KMS-11 (cell line): ENCODE measurements at regions not wholly inside any gene's neighbourhood (a gene's known extent, or its start where the extent isn't known, plus 50 kb on each side); places are given as distances from the start of the nearest gene placed in this dataset.
"Not testable (repeated sequence)": the region's sequence is repeated elsewhere in the genome, so short reads cannot be mapped to it uniquely, and the experiment has no call there.

Source experiments
- H2AFZ ChIP-seq: fragments of 200-600 bp; sonication (generic); 2 replicates; pipeline ENCODE4 v1.6.1; 2016; ENCODE audit warnings: antibody characterized with exemption, mixed run types, low read depth
- H3K27ac ChIP-seq: fragments of 200-600 bp; sonication (generic); 2 replicates; pipeline ENCODE4 v1.6.1; 2016; ENCODE audit warnings: mild to moderate bottlenecking, mixed run types
- H3K27me3 ChIP-seq: fragments of 200-600 bp; sonication (generic); 2 replicates; pipeline ENCODE4 v1.6.1; 2017; ENCODE audit warnings: mild to moderate bottlenecking, low read depth, mixed run types, moderate library complexity; ENCODE audit not compliant: insufficient read depth
- H3K36me3 ChIP-seq: fragments of 200-600 bp; sonication (generic); 2 replicates; pipeline ENCODE4 v1.6.1; 2017; ENCODE audit warnings: mild to moderate bottlenecking, mixed run types; ENCODE audit not compliant: insufficient read depth
- H3K4me1 ChIP-seq: fragments of 200-600 bp; sonication (generic); 2 replicates; pipeline ENCODE4 v1.6.1; 2016; ENCODE audit warnings: mild to moderate bottlenecking, low read depth, mixed run types; ENCODE audit not compliant: poor library complexity, severe bottlenecking
- H3K4me2 ChIP-seq: fragments of 200-600 bp; sonication (generic); 2 replicates; pipeline ENCODE4 v1.7.0; 2016; ENCODE audit warnings: mild to moderate bottlenecking, mixed run types
- H3K4me3 ChIP-seq: fragments of 200-600 bp; sonication (generic); IDR thresholded peaks from 2 replicates; pipeline ENCODE4 v1.6.1; 2017; ENCODE audit warnings: low read depth, low read length, mixed read lengths; ENCODE audit not compliant: insufficient read depth
- H3K79me2 ChIP-seq: fragments of 200-600 bp; sonication (generic); 2 replicates; pipeline ENCODE4 v1.6.1; 2016; ENCODE audit warnings: low read depth, mixed run types; ENCODE audit not compliant: insufficient read depth
- H3K9ac ChIP-seq: fragments of 200-600 bp; sonication (generic); 2 replicates; pipeline ENCODE4 v1.6.1; 2016; ENCODE audit warnings: mild to moderate bottlenecking, mixed run types
- H4K20me1 ChIP-seq: fragments of 200-600 bp; sonication (generic); 2 replicates; pipeline ENCODE4 v1.6.1; 2016; ENCODE audit warnings: mild to moderate bottlenecking, mixed run types; ENCODE audit not compliant: insufficient read depth
- CTCF ChIP-seq: fragments of 200-600 bp; sonication (generic); conservative IDR thresholded peaks from 2 replicates; pipeline ENCODE4 v1.6.1; 2017; ENCODE audit warnings: low read depth, mild to moderate bottlenecking, antibody characterized with exemption, low read length, moderate library complexity, mixed read lengths

GRCh38 chr3:135650309-135650708, 315.2 kb upstream of the PPP2R3A start:
- no peaks in the 10 kb centered on the region for H3K36me3 ChIP-seq
- H4K20me1 ChIP-seq, result no peaks in the 10 kb centered on the region
- no peak overlapping the region for H3K9ac ChIP-seq
- H3K4me2 ChIP-seq, result no peak overlapping the region
- no peak overlapping the region for H3K4me3 ChIP-seq
- H2AFZ ChIP-seq, result no peak overlapping the region
- H3K27ac ChIP-seq, result no peak overlapping the region
- no peaks in the 10 kb centered on the region for H3K79me2 ChIP-seq
- no peaks in the 10 kb centered on the region for H3K27me3 ChIP-seq
- no peaks in the 10 kb centered on the region for H3K4me1 ChIP-seq
- no peak for TF ChIP-seq CTCF

- Histone ChIP-seq H3K79me2 (no peaks in the 10 kb centered on the region), H3K27ac (no peak overlapping the region), H3K27me3 (no peaks in the 10 kb centered on the region), H3K36me3 (no peaks in the 10 kb centered on the region), H3K4me1 (no peaks in the 10 kb centered on the region), H3K9ac (no peak overlapping the region), H3K4me2 (no peak overlapping the region), H2AFZ (no peak overlapping the region), H4K20me1 (no peaks in the 10 kb centered on the region), H3K4me3 (no peak overlapping the region)
- TF ChIP-seq CTCF, result no peak
Measured at GRCh38 chr3:135652388-135652787, 313.1 kb upstream of the PPP2R3A start.

- Histone ChIP-seq H3K79me2 (no peaks in the 10 kb centered on the region), H3K4me3 (no peak overlapping the region), H3K4me2 (no peak overlapping the region), H3K36me3 (no peaks in the 10 kb centered on the region), H3K27ac (no peak overlapping the region), H3K4me1 (no peaks in the 10 kb centered on the region), H4K20me1 (no peaks in the 10 kb centered on the region), H3K27me3 (no peaks in the 10 kb centered on the region), H3K9ac (no peak overlapping the region), H2AFZ (no peak overlapping the region)
- no peak for TF ChIP-seq CTCF
Measured at GRCh38 chr3:135655328-135655727, 310.2 kb upstream of the PPP2R3A start.

GRCh38 chr3:135658451-135658850, 307.1 kb upstream of the PPP2R3A start:
- not testable (repeated sequence) for H3K79me2 ChIP-seq, H3K4me1 ChIP-seq, H3K9ac ChIP-seq, H3K4me2 ChIP-seq, H4K20me1 ChIP-seq, H2AFZ ChIP-seq, H3K36me3 ChIP-seq, H3K27me3 ChIP-seq, H3K4me3 ChIP-seq, H3K27ac ChIP-seq

- Histone ChIP-seq H3K4me3 (no peak overlapping the region), H3K27ac (no peak overlapping the region), H2AFZ (no peak overlapping the region), H3K4me1 (no peaks in the 10 kb centered on the region), H4K20me1 (no peaks in the 10 kb centered on the region), H3K36me3 (no peaks in the 10 kb centered on the region), H3K4me2 (no peak overlapping the region), H3K27me3 (no peaks in the 10 kb centered on the region), H3K79me2 (no peaks in the 10 kb centered on the region), H3K9ac (no peak overlapping the region)
- TF ChIP-seq CTCF, result no peak
Measured at GRCh38 chr3:135667061-135667460, 298.5 kb upstream of the PPP2R3A start.
